IMR-90 (cell line): ENCODE measurements at regions not wholly inside any gene's neighbourhood (a gene's known extent, or its start where the extent isn't known, plus 50 kb on each side); places are given as distances from the start of the nearest gene placed in this dataset.

ENCODE experiments used
- ATAC-seq: fragments of 200-7000 bp; cut with Tn5 transposase; 2 replicates; pipeline ENCODE4 v1.9.1; 2020; ENCODE audit warnings: low read depth, mild to moderate bottlenecking, moderate library complexity
- BruUV-seq: library from RNA; stranded (reverse); fragments of 400-500 nt; replicated peaks from 2 replicates; lab custom pipeline; 2021; lab: Mats Ljungman, UMichigan
- CTCF ChIA-PET: fragments of 300-600 bp; formaldehyde crosslinking; extraction: SDS; loops from one replicate; lab custom pipeline; 2021; ENCODE audit warnings: antibody characterized with exemption; lab: Yijun Ruan, JAX
- POLR2A ChIA-PET: fragments of 300-600 bp; sonication (Branson Sonifier 250); formaldehyde crosslinking; loops from one replicate; lab custom pipeline; 2022; ENCODE audit warnings: antibody characterized with exemption; ENCODE audit not compliant: unreplicated experiment; lab: Charles Lee
- DNase-seq: peaks from one replicate; pipeline ENCODE4 v3.0.0; 2013
- H2AFZ ChIP-seq: replicated peaks from 2 replicates; pipeline ENCODE3; 2013; ENCODE audit warnings: low read length, mild to moderate bottlenecking; ENCODE audit not compliant: poor library complexity
- H2AK5ac ChIP-seq: 2 replicates; pipeline ENCODE4 v1.6.1; 2013; ENCODE audit warnings: low read depth, low read length, inconsistent platforms
- H2AK9ac ChIP-seq: replicated peaks from 2 replicates; pipeline ENCODE3; 2013; ENCODE audit warnings: mild to moderate bottlenecking, low read depth, low read length, moderate library complexity; ENCODE audit not compliant: poor library complexity
- H2BK120ac ChIP-seq: 2 replicates; pipeline ENCODE4 v1.6.1; 2013; ENCODE audit warnings: low read depth, low read length, inconsistent platforms
- H2BK15ac ChIP-seq: 3 replicates; pipeline ENCODE4 v1.6.1; 2013; ENCODE audit warnings: low read depth, low read length, inconsistent platforms
- H2BK20ac ChIP-seq: 2 replicates; pipeline ENCODE4 v1.6.1; 2013; ENCODE audit warnings: low read depth, mild to moderate bottlenecking, inconsistent platforms, low read length, moderate library complexity
- H2BK5ac ChIP-seq: 2 replicates; pipeline ENCODE4 v1.6.1; 2013; ENCODE audit warnings: mild to moderate bottlenecking, low read depth, low read length, inconsistent platforms; ENCODE audit not compliant: poor library complexity, severe bottlenecking
- H3K14ac ChIP-seq: replicated peaks from 2 replicates; pipeline ENCODE4 v1.6.1; 2013; ENCODE audit warnings: low read depth, low read length, inconsistent platforms
- H3K18ac ChIP-seq: 2 replicates; pipeline ENCODE4 v1.6.1; 2013; ENCODE audit warnings: low read depth, low read length, control low read depth
- H3K23ac ChIP-seq: 2 replicates; pipeline ENCODE4 v1.6.1; 2013; ENCODE audit warnings: low read depth, low read length, inconsistent platforms
- H3K27ac ChIP-seq: 2 replicates; pipeline ENCODE4 v1.5.1; 2013; ENCODE audit warnings: mild to moderate bottlenecking, control low read depth, low read length; ENCODE audit not compliant: insufficient read depth
- H3K27me3 ChIP-seq: 2 replicates; pipeline ENCODE4 v1.6.1; 2013; ENCODE audit warnings: low read length; ENCODE audit not compliant: control insufficient read depth, insufficient read depth
- H3K36me3 ChIP-seq: 2 replicates; pipeline ENCODE4 v1.6.1; 2013; ENCODE audit warnings: low read length, mixed read lengths; ENCODE audit not compliant: control insufficient read depth, insufficient read depth
- H3K4ac ChIP-seq: 2 replicates; pipeline ENCODE4 v1.6.1; 2013; ENCODE audit warnings: low read depth, low read length, inconsistent platforms
- H3K4me1 ChIP-seq: 2 replicates; pipeline ENCODE4 v1.6.1; 2013; ENCODE audit warnings: low read length, mixed read lengths; ENCODE audit not compliant: control insufficient read depth, insufficient read depth
- H3K4me2 ChIP-seq: 2 replicates; pipeline ENCODE4 v1.6.1; 2013; ENCODE audit warnings: low read depth, mild to moderate bottlenecking, control low read depth, low read length, moderate library complexity
- H3K4me3 ChIP-seq: 2 replicates; pipeline ENCODE4 v1.5.1; 2013; ENCODE audit warnings: low read depth, mild to moderate bottlenecking, control low read depth, low read length, moderate library complexity; ENCODE audit not compliant: insufficient read depth
- H3K56ac ChIP-seq: 2 replicates; pipeline ENCODE4 v1.6.1; 2013; ENCODE audit warnings: low read length, inconsistent platforms; ENCODE audit not compliant: insufficient read depth; ENCODE audit errors: extremely low read depth
- H3K79me1 ChIP-seq, 2 experiments: 2 replicates each; pipeline ENCODE4 v1.6.1; 2013; ENCODE audit warnings: low read length in 2 of 2, inconsistent platforms in 1 of 2, low read depth in 1 of 2
- H3K9ac ChIP-seq: 2 replicates; pipeline ENCODE4 v1.6.1; 2013; ENCODE audit warnings: low read depth, low read length, control low read depth
- H3K9me1 ChIP-seq: 2 replicates; pipeline ENCODE4 v1.6.1; 2013; ENCODE audit warnings: low read length, inconsistent platforms; ENCODE audit not compliant: insufficient read depth
- H3K9me3 ChIP-seq: 2 replicates; pipeline ENCODE4 v1.6.1; 2013; ENCODE audit warnings: low read length; ENCODE audit not compliant: control insufficient read depth, insufficient read depth
- H4K20me1 ChIP-seq: 2 replicates; pipeline ENCODE4 v1.6.1; 2013; ENCODE audit warnings: low read length, inconsistent platforms; ENCODE audit not compliant: insufficient read depth
- H4K5ac ChIP-seq: 2 replicates; pipeline ENCODE4 v1.6.1; 2013; ENCODE audit warnings: mild to moderate bottlenecking, low read depth, low read length, control low read depth
- H4K8ac ChIP-seq, 2 experiments: 2 replicates each; pipeline ENCODE4 v1.6.1; 2013; ENCODE audit warnings: low read depth in 2 of 2, low read length in 2 of 2, control low read depth in 1 of 2, inconsistent platforms in 1 of 2
- H4K91ac ChIP-seq: 2 replicates; pipeline ENCODE4 v1.6.1; 2013; ENCODE audit warnings: low read depth, low read length, inconsistent platforms; ENCODE audit not compliant: insufficient read depth
- CTCF ChIP-seq: conservative IDR thresholded peaks from 2 replicates; pipeline ENCODE4 v1.5.1; 2012; ENCODE audit warnings: mild to moderate bottlenecking, low read depth, low read length, improper control_type of control experiment
- ELK1 ChIP-seq: fragments of 150-350 bp; IDR thresholded peaks from 2 replicates; pipeline ENCODE4 v1.6.1; 2016; ENCODE audit warnings: low read depth, mild to moderate bottlenecking, low read length, moderate library complexity, borderline replicate concordance
- FOS ChIP-seq: fragments of 150-350 bp; IDR thresholded peaks from 2 replicates; pipeline ENCODE4 v1.6.1; 2016; ENCODE audit warnings: low read depth, low read length
- MAZ ChIP-seq: IDR thresholded peaks from 2 replicates; pipeline ENCODE4 v1.6.1; 2012; ENCODE audit warnings: low read depth, mild to moderate bottlenecking, low read length, improper control_type of control experiment, moderate library complexity, borderline replicate concordance
- RCOR1 ChIP-seq: IDR thresholded peaks from 2 replicates; pipeline ENCODE4 v1.6.1; 2012; ENCODE audit warnings: mild to moderate bottlenecking, low read length, improper control_type of control experiment; ENCODE audit not compliant: insufficient replicate concordance
- RFX5 ChIP-seq: IDR thresholded peaks from 2 replicates; pipeline ENCODE4 v1.8.0; 2012; ENCODE audit warnings: low read depth, mild to moderate bottlenecking, low read length, moderate library complexity
- SMC3 ChIP-seq: fragments of 150-350 bp; IDR thresholded peaks from 2 replicates; pipeline ENCODE4 v1.6.1; 2016; ENCODE audit warnings: low read depth, mild to moderate bottlenecking, antibody characterized with exemption, low read length, moderate library complexity
- WGBS, 2 experiments: methylation state at CpG; one replicate each; pipeline versions ENCODE4 v1.1.5 to v1.1.7; 2013; ENCODE audit warnings: missing lambda C conversion rate in 2 of 2; ENCODE audit not compliant: insufficient read length in 1 of 2; ENCODE audit errors: extremely low coverage in 2 of 2; 5-methylcytosine and 5-hydroxymethylcytosine counted together
- dilution Hi-C: fragments of 300-500 bp; cut with HindIII; formaldehyde crosslinking; loops from one replicate; pipeline ENCODE4 v1.14.3; 2018; ENCODE audit warnings: low sequenced_read_pairs; ENCODE audit not compliant: unreplicated experiment
- in situ Hi-C: fragments of 300-500 bp; cut with MboI; formaldehyde crosslinking; loops from 3 replicates; pipeline ENCODE4 v1.14.3; 2019; ENCODE audit warnings: low sequenced_read_pairs, inconsistent platforms, mixed read lengths
- intact Hi-C: fragments of 100-400 bp; cut with micrococcal nuclease; formaldehyde crosslinking; loops from 2 replicates; pipeline ENCODE4 v1.10.0; 2022

- Histone ChIP-seq H2BK5ac (no peak overlapping the region), H4K5ac (no peak overlapping the region), H4K8ac (no peak overlapping the region), H3K9me1 (no peaks in the 10 kb centered on the region), H2BK20ac (no peak overlapping the region), H3K9ac (no peak overlapping the region), H4K20me1 (no peaks in the 10 kb centered on the region), H3K4me2 (no peak overlapping the region), H3K79me1 (no peaks in the 10 kb centered on the region), H2BK120ac (no peak overlapping the region), H2AK5ac (no peak overlapping the region), H3K36me3 (no peaks in the 10 kb centered on the region), H3K27me3 (no peaks in the 10 kb centered on the region), H3K4me3 (no peak overlapping the region), H3K4ac (no peak overlapping the region), H3K4me1 (no peaks in the 10 kb centered on the region), H3K18ac (no peak overlapping the region), H3K23ac (no peak overlapping the region), H2AK9ac (no peak overlapping the region), H3K9me3 (no peaks in the 10 kb centered on the region), H3K14ac (no peak overlapping the region), H2AFZ (no peak overlapping the region), H3K27ac (no peak overlapping the region), H3K56ac (no peak overlapping the region), H2BK15ac (no peak overlapping the region), H4K91ac (no peak overlapping the region)
- no peak for TF ChIP-seq ELK1
- TF ChIP-seq CTCF: no peak
- TF ChIP-seq FOS: no peak
- TF ChIP-seq RCOR1: no peak
- TF ChIP-seq RFX5: no peak
- TF ChIP-seq SMC3: no peak
- no peak for TF ChIP-seq MAZ
- in situ Hi-C loops: no loop called here
- ChIA-PET POLR2A (no interaction called here), CTCF (no interaction called here)
- ATAC-seq (no peak), DNase-seq (no peak)
- dilution Hi-C loops: no loop called here
- WGBS, 2 experiments: no CpG with 5 or more reads among the region's 2 CpGs
- intact Hi-C loops: no loop called here
- no TSS peak for BruUV-seq
Observed at GRCh38 chr4:135114079-135114478, 912.5 kb upstream of the PABPC4L start.
